ENCODE measurements at regions not wholly inside any gene's neighbourhood (a gene's known extent, or its start where the extent isn't known, plus 50 kb on each side); places are given as distances from the start of the nearest gene placed in this dataset.
A peak's percentile ranks its signal among the peaks of the same experiment; 100 is the strongest.

- H3K36me3 ChIP-seq = no peaks in the 10 kb centered on the region
- no peak for TF ChIP-seq CTCF (IDR thresholded peaks at IDR 0.05)
- no peak for TF ChIP-seq POLR2A (IDR thresholded peaks at IDR 0.05; ENCODE audit: low read depth)
- TF ChIP-seq POLR2AphosphoS5 (IDR thresholded peaks at IDR 0.05) = no peak
- no peak for TF ChIP-seq EP300 (IDR thresholded peaks at IDR 0.05)
- peaks cover 0 to 26% (median 17%) of the 10 kb centered on the region in 4 donors for H3K4me1 ChIP-seq
- intact Hi-C loops (cut with DNase I) = no loop called here
- no peaks in the 10 kb centered on the region for H3K27me3 ChIP-seq
- WGBS = 64% methylated on average over 1 of the region's 1 CpG
- H3K27ac ChIP-seq (replicated peaks in 1 of 4) = peak overlapping the region in 2 of 4 donors; percentile 28 to 51
- no peaks in the 10 kb centered on the region for H3K9me3 ChIP-seq
- H3K4me3 ChIP-seq = no peak overlapping the region
- no peak for DNase-seq (ENCODE audit: extremely low spot score)
Measured at GRCh38 chrX:10795721-10796120, 175.3 kb upstream of the MID1 start.

DNA sequence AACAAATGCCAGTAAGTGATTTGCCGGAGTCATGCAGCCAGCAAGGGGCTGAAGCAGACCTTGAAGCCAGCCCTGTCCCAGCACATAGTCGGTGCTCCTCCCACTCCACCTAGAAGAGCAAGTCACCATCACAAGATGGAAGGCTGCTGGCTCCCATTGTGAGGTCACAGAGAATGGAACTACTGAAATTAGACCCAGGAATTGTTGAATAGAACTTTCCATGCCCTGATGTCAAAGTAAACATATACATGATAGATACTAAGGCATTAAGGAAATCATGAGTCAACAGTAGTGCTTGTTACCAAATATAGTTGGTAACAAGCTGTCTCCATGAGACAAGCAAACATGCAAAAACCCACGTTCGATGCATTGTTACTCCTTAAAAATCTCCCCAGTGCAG is 177.1 kb upstream of the MID1 start:
- no peaks in the 10 kb centered on the region for H3K27me3 ChIP-seq
- peaks cover 0 to 26% (median 17%) of the 10 kb centered on the region in 4 donors for H3K4me1 ChIP-seq
- H3K36me3 ChIP-seq = no peaks in the 10 kb centered on the region
- DNase-seq (ENCODE audit: extremely low spot score) = no peak
- WGBS = 73% methylated on average over 4 of the region's 4 CpGs
- H3K4me3 ChIP-seq = no peak overlapping the region
- H3K9me3 ChIP-seq = no peaks in the 10 kb centered on the region
- intact Hi-C loops (cut with DNase I) = no loop called here
- TF ChIP-seq CTCF (IDR thresholded peaks at IDR 0.05) = no peak
- no peak for TF ChIP-seq POLR2A (IDR thresholded peaks at IDR 0.05; ENCODE audit: low read depth)
- no peak for TF ChIP-seq EP300 (IDR thresholded peaks at IDR 0.05)
- TF ChIP-seq POLR2AphosphoS5 (IDR thresholded peaks at IDR 0.05) = no peak
- no peak overlapping the region for H3K27ac ChIP-seq (replicated peaks in 1 of 4)

- Histone ChIP-seq H3K9me3 (no peaks in the 10 kb centered on the region), H3K27ac (replicated peaks in 1 of 4) (no peak overlapping the region), H3K36me3 (no peaks in the 10 kb centered on the region), H3K27me3 (no peaks in the 10 kb centered on the region), H3K4me1 (peaks cover 0 to 26% (median 17%) of the 10 kb centered on the region in 4 donors), H3K4me3 (no peak overlapping the region)
- TF ChIP-seq POLR2A (IDR thresholded peaks at IDR 0.05; ENCODE audit: low read depth) (no peak), CTCF (IDR thresholded peaks at IDR 0.05) (no peak), POLR2AphosphoS5 (IDR thresholded peaks at IDR 0.05) (no peak)
- 56% methylated on average over 3 of the region's 3 CpGs for WGBS
- intact Hi-C loops (cut with DNase I) = no loop called here
- no peak for DNase-seq (ENCODE audit: extremely low spot score)
Measured at GRCh38 chrX:10798041-10798440, 177.7 kb upstream of the MID1 start.

DNA sequence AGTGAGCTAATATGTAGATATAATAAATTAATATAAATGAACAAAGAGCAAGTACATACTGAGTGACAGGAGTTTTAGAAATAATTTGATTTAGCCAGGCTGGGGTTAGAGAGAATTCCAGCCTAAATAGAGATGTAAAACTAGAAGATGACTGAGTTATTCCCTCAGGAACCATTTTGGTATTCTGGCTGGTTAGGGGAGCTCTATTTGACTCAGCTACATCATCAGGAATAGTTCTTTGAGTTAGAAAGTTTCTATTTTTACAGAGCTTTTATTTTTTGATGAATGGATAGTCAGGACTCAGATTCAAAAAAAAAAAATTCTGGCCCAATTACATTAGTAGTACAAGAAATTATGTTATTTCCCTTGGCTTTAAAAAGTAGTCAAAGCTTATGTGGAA is 180.4 kb upstream of the MID1 start:
- Histone ChIP-seq H3K9me3 (no peaks in the 10 kb centered on the region), H3K4me3 (no peak overlapping the region), H3K27ac (replicated peaks in 1 of 4) (no peak overlapping the region), H3K27me3 (no peaks in the 10 kb centered on the region), H3K4me1 (peaks cover 0 to 11% (median 1%) of the 10 kb centered on the region in 4 donors), H3K36me3 (no peaks in the 10 kb centered on the region)
- TF ChIP-seq EP300 (IDR thresholded peaks at IDR 0.05) (no peak), POLR2A (IDR thresholded peaks at IDR 0.05; ENCODE audit: low read depth) (no peak), CTCF (IDR thresholded peaks at IDR 0.05) (no peak), POLR2AphosphoS5 (IDR thresholded peaks at IDR 0.05) (no peak)
- intact Hi-C loops (cut with DNase I) = no loop called here
- DNase-seq (ENCODE audit: extremely low spot score) = no peak

DNA sequence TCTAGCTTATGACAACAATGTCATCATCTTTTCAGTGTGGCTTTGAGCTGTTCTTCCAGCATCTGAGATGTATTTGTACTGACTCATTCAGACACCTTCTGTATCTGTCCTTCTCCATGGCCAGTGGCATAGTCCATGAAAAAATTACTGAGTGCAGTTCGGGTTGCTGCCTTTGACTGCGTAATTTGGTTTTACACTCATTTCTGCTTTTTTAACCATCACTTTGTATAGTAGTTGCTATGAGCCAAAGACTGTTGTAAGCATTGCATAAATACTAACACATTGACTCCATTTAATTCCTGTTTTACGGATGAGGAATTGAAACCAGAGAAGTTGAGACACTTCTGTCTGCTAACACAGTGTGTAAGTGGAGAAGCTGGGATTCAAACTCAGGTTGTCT is 190.7 kb upstream of the MID1 start:
- Histone ChIP-seq H3K36me3 (no peaks in the 10 kb centered on the region), H3K27me3 (no peaks in the 10 kb centered on the region), H3K9me3 (no peaks in the 10 kb centered on the region), H3K4me3 (no peak overlapping the region), H3K27ac (replicated peaks in 1 of 4) (no peak overlapping the region), H3K4me1 (no peaks in the 10 kb centered on the region)
- no peak for DNase-seq (ENCODE audit: extremely low spot score)
- no peak for TF ChIP-seq CTCF (IDR thresholded peaks at IDR 0.05)
- no peak for TF ChIP-seq EP300 (IDR thresholded peaks at IDR 0.05)
- no peak for TF ChIP-seq POLR2AphosphoS5 (IDR thresholded peaks at IDR 0.05)
- intact Hi-C loops (cut with DNase I) = no loop called here
- WGBS = 76% methylated on average over 3 of the region's 3 CpGs
